Ovary (tissue), 3 donors: ENCODE measurements at regions not wholly inside any gene's neighbourhood (a gene's known extent, or its start where the extent isn't known, plus 50 kb on each side); places are given as distances from the start of the nearest gene placed in this dataset.

Source experiments
- CTCF ChIP-seq, 3 donors: fragments of 450-650 bp in 2 of 3; fragments of 200-600 bp in 1 of 3; IDR thresholded peaks; one replicate each; pipeline versions ENCODE4 v1.5.1 to v1.8.0; 2016 to 2022; ENCODE audit warnings: antibody characterized with exemption in 3 of 3, mild to moderate bottlenecking in 1 of 3
- POLR2A ChIP-seq: fragments of 450-650 bp; IDR thresholded peaks from one replicate; pipeline ENCODE4 v1.6.1; 2017; ENCODE audit warnings: antibody characterized with exemption, mild to moderate bottlenecking, moderate library complexity
- donor health status: DM: no; HTN: no; CAD: no.

GRCh38 chr18:67279988-67280387, 236.5 kb downstream of the DSEL start:
- TF ChIP-seq CTCF (IDR thresholded peaks at IDR 0.05) = no peak
- TF ChIP-seq POLR2A = no peak
